Fibroblast of pulmonary artery (primary cell): ENCODE measurements at regions not wholly inside any gene's neighbourhood (a gene's known extent, or its start where the extent isn't known, plus 50 kb on each side); places are given as distances from the start of the nearest gene placed in this dataset.

Experiments used
- DNase-seq: peaks from one replicate; pipeline ENCODE4 v3.0.0-alpha.2; 2010; ENCODE audit warnings: low read depth
- H3K4me3 ChIP-seq: replicated peaks from 2 replicates; pipeline ENCODE4 v1.5.1; 2011; ENCODE audit warnings: low read depth, mild to moderate bottlenecking, control low read depth, low read length, moderate library complexity
- TF ChIP-seq, protein P1 (sequence below): IDR thresholded peaks from 2 replicates; pipeline ENCODE4 v1.5.1; 2011; ENCODE audit warnings: mild to moderate bottlenecking, control low read depth, low read length, inconsistent platforms; ENCODE audit errors: missing control alignments

DNA sequence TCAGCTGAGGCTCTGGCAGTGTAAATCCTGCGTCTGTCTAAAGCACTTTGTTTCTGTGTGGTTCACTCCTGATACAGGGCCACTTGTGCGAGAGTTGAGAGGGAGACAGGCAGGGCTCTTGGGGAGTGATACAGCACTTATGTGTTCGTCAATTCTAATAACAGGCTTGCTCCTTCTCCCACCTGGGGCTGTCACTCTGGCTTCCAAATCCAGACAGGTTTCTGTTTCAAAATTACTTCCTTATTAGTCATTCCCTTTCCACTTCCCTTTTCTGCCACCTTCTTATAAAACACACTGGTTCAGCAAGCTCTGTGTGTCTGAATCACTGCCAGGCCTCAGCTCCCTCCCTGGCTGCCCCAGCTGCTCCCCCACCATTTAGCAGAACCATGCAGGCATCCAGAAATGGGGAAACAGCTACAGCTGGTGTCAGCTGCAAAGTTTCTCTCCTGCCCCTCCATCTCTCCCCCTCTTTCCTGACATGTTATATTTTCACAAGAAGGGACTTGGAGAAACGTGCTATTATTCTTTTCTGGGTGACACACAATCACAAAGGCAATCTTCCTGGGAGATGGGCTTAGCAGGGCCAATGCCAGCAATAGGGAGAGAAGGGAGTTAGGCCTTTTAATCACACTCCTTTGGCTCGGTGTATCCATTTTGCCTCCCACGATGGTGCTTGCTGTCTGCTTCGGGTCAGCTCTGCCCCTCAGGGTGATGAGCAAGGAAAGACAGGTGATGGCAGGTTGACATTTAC is 58.4 kb upstream of the ZNRF2 start:
- H3K4me3 ChIP-seq: no peak overlapping the region
- peak; percentile 55 for DNase-seq
- TF ChIP-seq, protein P1, sequence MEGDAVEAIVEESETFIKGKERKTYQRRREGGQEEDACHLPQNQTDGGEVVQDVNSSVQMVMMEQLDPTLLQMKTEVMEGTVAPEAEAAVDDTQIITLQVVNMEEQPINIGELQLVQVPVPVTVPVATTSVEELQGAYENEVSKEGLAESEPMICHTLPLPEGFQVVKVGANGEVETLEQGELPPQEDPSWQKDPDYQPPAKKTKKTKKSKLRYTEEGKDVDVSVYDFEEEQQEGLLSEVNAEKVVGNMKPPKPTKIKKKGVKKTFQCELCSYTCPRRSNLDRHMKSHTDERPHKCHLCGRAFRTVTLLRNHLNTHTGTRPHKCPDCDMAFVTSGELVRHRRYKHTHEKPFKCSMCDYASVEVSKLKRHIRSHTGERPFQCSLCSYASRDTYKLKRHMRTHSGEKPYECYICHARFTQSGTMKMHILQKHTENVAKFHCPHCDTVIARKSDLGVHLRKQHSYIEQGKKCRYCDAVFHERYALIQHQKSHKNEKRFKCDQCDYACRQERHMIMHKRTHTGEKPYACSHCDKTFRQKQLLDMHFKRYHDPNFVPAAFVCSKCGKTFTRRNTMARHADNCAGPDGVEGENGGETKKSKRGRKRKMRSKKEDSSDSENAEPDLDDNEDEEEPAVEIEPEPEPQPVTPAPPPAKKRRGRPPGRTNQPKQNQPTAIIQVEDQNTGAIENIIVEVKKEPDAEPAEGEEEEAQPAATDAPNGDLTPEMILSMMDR: no peak

DNA sequence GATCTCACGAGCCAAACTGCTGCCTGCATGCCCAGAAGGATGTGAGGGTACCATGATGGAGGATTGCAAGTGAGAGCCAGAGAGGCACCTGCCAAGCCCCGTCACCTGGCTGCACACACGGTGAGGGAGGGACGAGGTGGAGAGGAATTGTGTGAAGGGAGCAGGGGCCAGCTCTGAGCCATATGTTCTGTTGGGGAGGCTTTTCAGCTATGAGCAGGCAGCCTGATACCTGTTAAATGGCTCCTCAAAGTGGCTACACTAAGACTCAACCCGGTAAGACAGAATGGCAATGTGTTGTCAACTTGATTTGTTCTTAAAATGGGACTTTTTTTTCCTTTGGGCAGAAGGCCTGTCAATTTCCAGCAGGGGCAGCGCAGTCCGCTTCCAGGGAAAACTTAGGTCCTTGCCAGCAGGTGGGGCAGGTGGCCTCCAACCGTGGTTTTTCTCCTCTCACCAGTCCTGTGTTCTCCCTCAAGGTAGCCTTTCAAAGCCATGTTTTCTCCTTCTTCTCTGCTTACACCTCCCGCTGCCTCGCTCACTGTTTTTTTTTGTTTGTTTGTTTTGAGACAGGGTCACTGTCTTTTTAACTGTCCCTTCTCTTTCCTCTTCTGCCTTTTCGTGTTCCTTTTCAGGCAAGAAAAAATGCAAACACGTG is 57.7 kb upstream of the ZNRF2 start:
- no peak overlapping the region for H3K4me3 ChIP-seq
- no peak for DNase-seq
- TF ChIP-seq, protein P1: no peak

DNA sequence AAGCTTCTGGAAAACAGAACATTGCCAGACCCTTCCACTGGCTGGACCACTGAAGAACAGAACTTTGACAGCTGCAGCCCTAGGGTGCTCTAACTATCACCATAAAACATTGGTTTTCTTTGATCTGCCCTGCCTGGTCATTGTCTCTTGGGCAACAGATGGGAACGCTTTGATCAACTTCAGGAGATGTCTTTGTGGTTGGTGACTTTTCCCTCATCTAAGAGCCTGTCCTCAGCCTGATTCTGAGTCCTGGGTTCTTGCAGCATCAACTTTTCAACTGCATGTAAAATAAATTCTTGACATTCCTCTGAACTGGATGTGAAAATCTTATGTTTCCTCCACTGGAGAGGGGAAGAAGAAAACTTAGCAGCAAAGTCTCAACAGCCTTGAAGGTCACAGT is 53.1 kb upstream of the ZNRF2 start:
- no peak for DNase-seq
- TF ChIP-seq, protein P1: no peak
- H3K4me3 ChIP-seq: no peak overlapping the region

DNA sequence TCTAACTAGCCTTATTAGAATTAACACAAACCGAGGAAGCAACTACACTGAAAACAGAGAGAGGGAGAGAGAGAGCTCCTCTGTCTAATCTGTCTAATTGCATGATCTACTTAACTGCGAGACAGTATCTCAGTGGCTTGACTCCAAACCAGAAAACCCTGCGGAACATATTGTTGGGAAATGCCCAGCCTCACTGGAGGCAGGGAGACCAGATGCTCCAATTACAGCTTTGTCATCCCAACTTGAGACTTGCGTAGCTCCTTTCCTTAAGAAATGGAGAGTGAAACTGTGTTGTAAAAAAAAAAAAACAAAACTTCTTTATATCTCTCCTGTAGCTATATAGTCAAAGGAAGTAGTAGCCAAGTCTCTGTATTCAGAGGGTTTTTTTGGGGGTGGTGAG is 52.0 kb upstream of the ZNRF2 start:
- DNase-seq: no peak
- TF ChIP-seq, protein P1: no peak
- no peak overlapping the region for H3K4me3 ChIP-seq
